Stomach (tissue), 4 donors: ENCODE measurements at regions not wholly inside any gene's neighbourhood (a gene's known extent, or its start where the extent isn't known, plus 50 kb on each side); places are given as distances from the start of the nearest gene placed in this dataset.

ENCODE experiments used
- EP300 ChIP-seq: sonication (generic); formaldehyde crosslinking; IDR thresholded peaks from one replicate; pipeline ENCODE4 v1.6.1; 2017; ENCODE audit warnings: antibody characterized with exemption
- POLR2A ChIP-seq, 4 donors: fragments of 450-650 bp; IDR thresholded peaks; one replicate each; pipeline ENCODE4 v1.6.1; 2016; ENCODE audit warnings: antibody characterized with exemption in 4 of 4, control low read depth in 2 of 4, mild to moderate bottlenecking in 1 of 4, moderate library complexity in 1 of 4
- POLR2AphosphoS5 ChIP-seq, 3 donors: sonication (generic); formaldehyde crosslinking; IDR thresholded peaks; one replicate each; pipeline ENCODE4 v1.6.1; 2016; ENCODE audit warnings: antibody characterized with exemption in 3 of 3
- TF ChIP-seq, protein P1 (sequence below), 7 experiments: fragments of 450-650 bp in 4 of 7; fragments of 200-600 bp in 3 of 7; sonication (generic) in 3 of 7; IDR thresholded peaks; one replicate each; pipeline ENCODE4 v1.5.1; 2016 to 2019; ENCODE audit warnings: antibody characterized with exemption in 7 of 7, control low read depth in 2 of 7, mild to moderate bottlenecking in 1 of 7

DNA sequence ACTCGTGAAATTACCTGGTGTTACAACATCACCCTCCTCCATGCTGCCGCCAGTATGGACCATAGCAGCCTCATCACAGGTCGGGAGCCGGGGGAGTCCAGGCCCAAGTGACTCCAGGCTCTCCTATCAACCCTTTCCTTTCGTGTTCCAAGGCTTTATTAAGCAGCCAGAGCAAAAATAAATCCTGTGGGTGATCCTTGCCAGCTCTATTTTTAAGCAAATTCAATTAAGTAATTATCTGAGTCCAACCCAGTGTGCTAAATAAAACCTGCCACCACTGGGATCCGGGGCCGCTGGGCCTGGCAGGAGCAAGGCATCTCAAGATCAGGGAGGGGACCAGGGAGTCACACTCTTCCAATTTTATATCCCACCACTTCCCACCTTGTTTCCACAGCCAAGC lies 80.7 kb upstream of the PRPS1 start:
- TF ChIP-seq, protein P1, sequence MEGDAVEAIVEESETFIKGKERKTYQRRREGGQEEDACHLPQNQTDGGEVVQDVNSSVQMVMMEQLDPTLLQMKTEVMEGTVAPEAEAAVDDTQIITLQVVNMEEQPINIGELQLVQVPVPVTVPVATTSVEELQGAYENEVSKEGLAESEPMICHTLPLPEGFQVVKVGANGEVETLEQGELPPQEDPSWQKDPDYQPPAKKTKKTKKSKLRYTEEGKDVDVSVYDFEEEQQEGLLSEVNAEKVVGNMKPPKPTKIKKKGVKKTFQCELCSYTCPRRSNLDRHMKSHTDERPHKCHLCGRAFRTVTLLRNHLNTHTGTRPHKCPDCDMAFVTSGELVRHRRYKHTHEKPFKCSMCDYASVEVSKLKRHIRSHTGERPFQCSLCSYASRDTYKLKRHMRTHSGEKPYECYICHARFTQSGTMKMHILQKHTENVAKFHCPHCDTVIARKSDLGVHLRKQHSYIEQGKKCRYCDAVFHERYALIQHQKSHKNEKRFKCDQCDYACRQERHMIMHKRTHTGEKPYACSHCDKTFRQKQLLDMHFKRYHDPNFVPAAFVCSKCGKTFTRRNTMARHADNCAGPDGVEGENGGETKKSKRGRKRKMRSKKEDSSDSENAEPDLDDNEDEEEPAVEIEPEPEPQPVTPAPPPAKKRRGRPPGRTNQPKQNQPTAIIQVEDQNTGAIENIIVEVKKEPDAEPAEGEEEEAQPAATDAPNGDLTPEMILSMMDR (IDR thresholded peaks at IDR 0.05): no peak
- TF ChIP-seq POLR2AphosphoS5 (IDR thresholded peaks at IDR 0.05) (no peak), POLR2A (IDR thresholded peaks at IDR 0.05) (no peak), EP300 (no peak)
